Endothelial cell (in vitro differentiated cells): ENCODE measurements at regions not wholly inside any gene's neighbourhood (a gene's known extent, or its start where the extent isn't known, plus 50 kb on each side); places are given as distances from the start of the nearest gene placed in this dataset.

Source experiments
- DNase-seq: peaks from one replicate; pipeline ENCODE4 v3.0.0; 2021; ENCODE audit warnings: low spot score
- H3K27ac Mint-ChIP-seq: one replicate; pipeline ENCODE4 v1.8.0; 2021; ENCODE audit warnings: mixed read lengths, inconsistent platforms; ENCODE audit not compliant: unreplicated experiment
- H3K27me3 Mint-ChIP-seq: one replicate; pipeline ENCODE4 v1.8.0; 2021; ENCODE audit warnings: mild to moderate bottlenecking, moderate library complexity, mixed read lengths, inconsistent platforms; ENCODE audit not compliant: unreplicated experiment
- H3K36me3 Mint-ChIP-seq: one replicate; pipeline ENCODE4 v1.8.0; 2021; ENCODE audit warnings: mild to moderate bottlenecking, low read depth, mixed read lengths, inconsistent platforms; ENCODE audit not compliant: unreplicated experiment
- H3K4me1 Mint-ChIP-seq: one replicate; pipeline ENCODE4 v1.8.0; 2021; ENCODE audit warnings: mild to moderate bottlenecking, mixed read lengths, inconsistent platforms; ENCODE audit not compliant: unreplicated experiment
- H3K4me3 Mint-ChIP-seq: one replicate; pipeline ENCODE4 v1.8.0; 2021; ENCODE audit warnings: mild to moderate bottlenecking, mixed read lengths, inconsistent platforms; ENCODE audit not compliant: unreplicated experiment
- H3K9me3 Mint-ChIP-seq: one replicate; pipeline ENCODE4 v1.8.0; 2021; ENCODE audit warnings: mixed read lengths, inconsistent platforms; ENCODE audit not compliant: unreplicated experiment
- TF ChIP-seq, protein P1 (sequence below): fragments of 200-600 bp; sonication (generic); IDR thresholded peaks from one replicate; pipeline ENCODE4 v1.5.0; 2021; ENCODE audit warnings: antibody characterized with exemption; ENCODE audit not compliant: unreplicated experiment

DNA sequence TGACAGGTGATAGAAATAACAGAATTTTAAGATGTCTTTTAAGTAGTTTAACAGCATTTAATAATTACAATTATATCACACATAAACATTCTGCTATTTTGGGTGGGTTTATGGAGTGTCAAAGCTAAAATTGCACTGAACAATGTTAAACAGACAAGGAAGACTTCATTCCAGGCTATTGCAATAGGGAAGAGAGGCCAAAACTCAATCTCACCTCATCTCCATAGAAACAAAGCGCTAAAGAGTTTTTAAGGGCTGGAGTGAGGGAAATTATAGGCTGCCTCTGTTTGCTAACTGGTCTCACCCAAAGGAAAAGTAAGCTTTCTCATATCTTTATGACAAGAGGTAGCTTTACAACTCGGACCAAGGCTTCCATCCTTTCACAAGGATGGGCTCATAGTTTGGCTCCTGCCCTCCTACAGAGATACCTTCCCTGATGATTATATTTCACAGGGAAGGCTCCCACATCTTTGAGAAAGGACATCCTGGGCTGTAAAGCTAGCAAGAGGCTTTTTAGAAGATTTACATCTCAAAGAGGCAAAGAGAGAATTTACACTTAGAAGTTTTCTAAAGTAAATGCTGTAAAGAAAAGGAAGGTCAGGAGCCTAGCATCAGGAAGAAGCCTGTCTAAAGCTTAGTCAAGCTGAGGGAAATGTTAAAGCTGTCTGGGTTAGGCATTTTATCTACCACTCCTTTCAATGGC is 350.2 kb upstream of the IMPG1 start:
- TF ChIP-seq, protein P1, sequence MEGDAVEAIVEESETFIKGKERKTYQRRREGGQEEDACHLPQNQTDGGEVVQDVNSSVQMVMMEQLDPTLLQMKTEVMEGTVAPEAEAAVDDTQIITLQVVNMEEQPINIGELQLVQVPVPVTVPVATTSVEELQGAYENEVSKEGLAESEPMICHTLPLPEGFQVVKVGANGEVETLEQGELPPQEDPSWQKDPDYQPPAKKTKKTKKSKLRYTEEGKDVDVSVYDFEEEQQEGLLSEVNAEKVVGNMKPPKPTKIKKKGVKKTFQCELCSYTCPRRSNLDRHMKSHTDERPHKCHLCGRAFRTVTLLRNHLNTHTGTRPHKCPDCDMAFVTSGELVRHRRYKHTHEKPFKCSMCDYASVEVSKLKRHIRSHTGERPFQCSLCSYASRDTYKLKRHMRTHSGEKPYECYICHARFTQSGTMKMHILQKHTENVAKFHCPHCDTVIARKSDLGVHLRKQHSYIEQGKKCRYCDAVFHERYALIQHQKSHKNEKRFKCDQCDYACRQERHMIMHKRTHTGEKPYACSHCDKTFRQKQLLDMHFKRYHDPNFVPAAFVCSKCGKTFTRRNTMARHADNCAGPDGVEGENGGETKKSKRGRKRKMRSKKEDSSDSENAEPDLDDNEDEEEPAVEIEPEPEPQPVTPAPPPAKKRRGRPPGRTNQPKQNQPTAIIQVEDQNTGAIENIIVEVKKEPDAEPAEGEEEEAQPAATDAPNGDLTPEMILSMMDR: no peak
- Mint-ChIP-seq H3K27ac (no peak overlapping the region), H3K4me1 (no peaks in the 10 kb centered on the region), H3K9me3 (no peaks in the 10 kb centered on the region), H3K36me3 (no peaks in the 10 kb centered on the region), H3K27me3 (no peaks in the 10 kb centered on the region), H3K4me3 (no peak overlapping the region)
- no peak for DNase-seq

DNA sequence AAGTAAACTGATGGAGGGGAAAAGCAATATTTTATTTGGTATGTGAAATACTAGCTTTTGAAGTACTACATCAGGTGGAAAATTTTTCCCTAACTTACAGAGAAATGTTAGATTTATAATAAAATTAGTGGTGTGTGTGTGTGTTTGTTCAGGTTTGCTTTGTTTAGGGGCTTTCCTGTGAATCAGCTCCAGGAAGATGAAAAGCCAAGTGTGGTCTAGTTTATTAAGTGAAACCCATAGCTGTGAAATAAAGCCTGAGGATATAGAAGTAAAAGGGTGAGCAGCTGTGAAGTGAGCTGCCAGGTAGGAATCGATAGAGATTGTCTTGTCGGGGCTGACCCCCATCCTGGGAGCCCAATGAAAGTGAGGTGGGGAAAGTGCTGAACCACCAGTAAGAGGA is 347.6 kb upstream of the IMPG1 start:
- no peak for DNase-seq
- H3K9me3 Mint-ChIP-seq: no peaks in the 10 kb centered on the region
- no peak overlapping the region for H3K27ac Mint-ChIP-seq
- TF ChIP-seq, protein P1: no peak
- no peaks in the 10 kb centered on the region for H3K27me3 Mint-ChIP-seq
- H3K4me1 Mint-ChIP-seq: no peaks in the 10 kb centered on the region
- no peaks in the 10 kb centered on the region for H3K36me3 Mint-ChIP-seq
- no peak overlapping the region for H3K4me3 Mint-ChIP-seq

DNA sequence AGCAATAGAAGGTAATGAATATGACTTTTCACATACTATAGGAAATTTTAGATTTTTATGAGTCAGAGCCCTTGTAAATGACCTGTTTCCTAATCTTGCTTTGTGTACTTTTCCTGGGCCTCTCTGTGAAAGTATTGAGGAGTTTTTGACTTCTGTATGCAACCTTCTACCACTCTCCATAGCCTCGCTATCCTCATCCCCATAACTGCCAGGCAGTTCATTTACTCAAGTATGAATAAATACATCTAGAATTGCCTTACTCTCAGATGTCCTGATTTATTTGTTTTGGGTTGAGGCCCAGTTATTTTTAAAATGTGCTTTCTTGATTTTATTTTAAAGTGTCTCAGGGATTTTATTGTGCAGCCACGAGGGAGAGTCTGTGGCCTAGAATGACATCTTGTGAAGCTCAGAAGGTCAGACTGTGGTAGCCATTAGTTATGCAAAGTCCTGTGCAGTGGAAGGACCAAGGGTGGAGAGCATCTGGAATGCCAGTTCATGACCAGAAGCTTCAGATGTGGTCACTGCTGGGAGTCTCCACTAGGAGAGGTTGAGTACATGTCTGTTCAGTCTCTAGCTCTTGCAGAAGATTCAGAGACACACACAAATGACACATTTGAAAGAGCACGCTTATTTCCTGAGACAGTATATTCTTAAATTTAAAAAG is 346.2 kb upstream of the IMPG1 start:
- H3K4me3 Mint-ChIP-seq: no peak overlapping the region
- no peaks in the 10 kb centered on the region for H3K4me1 Mint-ChIP-seq
- H3K36me3 Mint-ChIP-seq: no peaks in the 10 kb centered on the region
- DNase-seq: no peak
- no peaks in the 10 kb centered on the region for H3K9me3 Mint-ChIP-seq
- no peak overlapping the region for H3K27ac Mint-ChIP-seq
- no peaks in the 10 kb centered on the region for H3K27me3 Mint-ChIP-seq
- TF ChIP-seq, protein P1: no peak

DNA sequence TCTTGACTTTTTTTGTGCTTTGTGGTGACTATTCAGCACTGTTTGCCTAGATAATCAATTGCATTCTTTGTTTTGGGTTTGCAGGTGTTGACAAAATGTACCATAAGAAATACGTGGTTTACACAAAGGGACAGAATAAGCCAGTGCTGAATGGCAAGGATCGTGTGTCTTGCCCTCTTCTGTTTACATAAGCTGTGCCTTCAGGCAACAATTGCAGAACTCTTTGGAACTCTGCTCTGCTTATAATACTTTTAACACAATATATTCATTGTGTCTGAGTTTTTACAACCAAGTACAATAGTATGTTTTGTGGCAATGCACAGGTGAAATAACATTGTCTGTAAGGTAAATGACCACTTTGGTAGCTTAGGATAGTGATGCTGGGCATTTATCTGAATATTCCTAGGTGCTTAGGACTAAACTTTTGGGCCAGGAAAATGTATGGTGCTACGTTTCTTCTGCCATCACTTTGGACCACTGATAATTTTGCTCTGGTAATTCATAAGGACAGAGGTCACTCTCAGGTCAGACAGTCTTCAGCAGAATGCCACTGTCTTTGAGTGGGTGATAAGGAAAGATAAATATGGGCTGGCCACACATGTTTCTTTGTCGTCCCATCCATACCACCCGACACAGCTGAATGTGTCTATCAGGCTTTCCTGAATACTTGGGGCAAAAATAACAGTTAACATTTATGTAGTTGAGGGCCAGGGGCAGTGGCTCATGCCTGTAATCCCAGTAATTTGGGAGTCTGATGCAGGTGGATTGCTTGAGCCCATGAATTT is 344.6 kb upstream of the IMPG1 start:
- Mint-ChIP-seq H3K4me3 (no peak overlapping the region), H3K36me3 (no peaks in the 10 kb centered on the region)
- TF ChIP-seq, protein P1: no peak

DNA sequence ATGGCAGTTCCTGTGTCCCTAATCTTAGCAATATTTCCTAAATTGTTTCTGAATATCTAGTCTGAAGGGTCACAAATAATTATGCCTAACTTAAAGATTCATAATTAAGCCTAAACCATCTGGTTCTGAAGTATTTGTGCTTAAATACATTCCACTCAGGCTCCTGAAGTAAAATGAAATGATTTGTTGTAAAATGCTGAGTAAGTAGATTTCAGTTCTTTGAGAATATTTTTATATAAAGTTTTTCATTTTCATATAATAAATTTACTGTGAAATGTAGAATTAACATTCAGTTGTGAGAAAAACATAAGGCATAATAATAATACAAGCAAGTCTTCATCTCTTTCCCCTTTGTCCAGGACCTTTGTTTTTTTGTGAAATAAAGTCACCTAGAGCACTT is 330.6 kb upstream of the IMPG1 start:
- Mint-ChIP-seq H3K4me1 (no peaks in the 10 kb centered on the region), H3K27ac (no peak overlapping the region), H3K4me3 (no peak overlapping the region), H3K9me3 (no peaks in the 10 kb centered on the region), H3K36me3 (no peaks in the 10 kb centered on the region), H3K27me3 (no peaks in the 10 kb centered on the region)
- no peak for DNase-seq
- TF ChIP-seq, protein P1: no peak

More for the DNA sequence above, 344.6 kb upstream of the IMPG1 start:
- Mint-ChIP-seq H3K4me1 (no peaks in the 10 kb centered on the region), H3K27me3 (no peaks in the 10 kb centered on the region), H3K9me3 (no peaks in the 10 kb centered on the region), H3K27ac (no peak overlapping the region)
- no peak for DNase-seq
